Tongue (tissue), 1 donor: ENCODE measurements at regions not wholly inside any gene's neighbourhood (a gene's known extent, or its start where the extent isn't known, plus 50 kb on each side); places are given as distances from the start of the nearest gene placed in this dataset.
A peak's percentile ranks its signal among the peaks of the same experiment; 100 is the strongest.

ENCODE experiments used
- DNase-seq: peaks from one replicate; pipeline ENCODE4 v3.0.0-alpha.2; 2015

- DNase-seq, result peak; percentile 32
These were observed 103.6 kb upstream of the NUDT6 start for GRCh38 chr4:123026015-123026414.

GRCh38 chr4:123031664-123032063 lies 109.3 kb upstream of the NUDT6 start:
- no peak for DNase-seq

- no peak for DNase-seq
These were observed 111.6 kb upstream of the NUDT6 start for GRCh38 chr4:123034023-123034422.

- no peak for DNase-seq
These were observed 112.8 kb upstream of the NUDT6 start for GRCh38 chr4:123035239-123035638.

GRCh38 chr4:123037804-123038203 lies 115.4 kb upstream of the NUDT6 start:
- DNase-seq, result no peak

- no peak for DNase-seq
These were observed 119.7 kb upstream of the NUDT6 start for GRCh38 chr4:123042095-123042494.

- DNase-seq, result no peak
These were observed 120.6 kb upstream of the NUDT6 start for GRCh38 chr4:123043013-123043412.

GRCh38 chr4:123043793-123044425 lies 121.5 kb upstream of the NUDT6 start:
- DNase-seq, result no peak

GRCh38 chr4:123046096-123046495 lies 123.7 kb upstream of the NUDT6 start:
- DNase-seq, result no peak

- no peak for DNase-seq
These were observed 127.6 kb upstream of the NUDT6 start for GRCh38 chr4:123050018-123050417.

GRCh38 chr4:123052007-123052406 lies 129.6 kb upstream of the NUDT6 start:
- no peak for DNase-seq

GRCh38 chr4:123055943-123056342 lies 133.5 kb upstream of the NUDT6 start:
- no peak for DNase-seq

- no peak for DNase-seq
These were observed 137.8 kb upstream of the NUDT6 start for GRCh38 chr4:123060039-123060770.

- DNase-seq, result no peak
These were observed 142.0 kb upstream of the NUDT6 start for GRCh38 chr4:123064390-123064789.

GRCh38 chr4:123068081-123068480 lies 145.7 kb upstream of the NUDT6 start:
- DNase-seq, result no peak

GRCh38 chr4:123072060-123072459 lies 149.7 kb upstream of the NUDT6 start:
- DNase-seq, result no peak

- no peak for DNase-seq
These were observed 151.3 kb upstream of the NUDT6 start for GRCh38 chr4:123073650-123074049.

GRCh38 chr4:123077330-123077729 lies 154.9 kb upstream of the NUDT6 start:
- DNase-seq, result no peak

- DNase-seq, result no peak
These were observed 159.6 kb upstream of the NUDT6 start for GRCh38 chr4:123081971-123082370.

GRCh38 chr4:123083646-123084045 lies 161.2 kb upstream of the NUDT6 start:
- no peak for DNase-seq

GRCh38 chr4:123088501-123088900 lies 166.1 kb upstream of the NUDT6 start:
- no peak for DNase-seq

- DNase-seq, result no peak
These were observed 168.5 kb upstream of the NUDT6 start for GRCh38 chr4:123090886-123091285.

- no peak for DNase-seq
These were observed 170.2 kb upstream of the NUDT6 start for GRCh38 chr4:123092586-123092985.

GRCh38 chr4:123093236-123093635 lies 170.8 kb upstream of the NUDT6 start:
- DNase-seq, result no peak
